Progenitor cell of endocrine pancreas (in vitro differentiated cells): ENCODE measurements at regions not wholly inside any gene's neighbourhood (a gene's known extent, or its start where the extent isn't known, plus 50 kb on each side); places are given as distances from the start of the nearest gene placed in this dataset.

ENCODE experiments used
- DNase-seq: peaks from one replicate; pipeline ENCODE4 v3.0.0; 2021; ENCODE audit warnings: low spot score; ENCODE audit not compliant: unreplicated experiment
- H3K27ac Mint-ChIP-seq: 2 replicates; pipeline ENCODE4 v1.8.0; 2021; ENCODE audit warnings: mild to moderate bottlenecking, moderate library complexity, mixed read lengths
- H3K27me3 Mint-ChIP-seq: 2 replicates; pipeline ENCODE4 v1.8.0; 2021; ENCODE audit warnings: mixed read lengths
- H3K36me3 Mint-ChIP-seq: 2 replicates; pipeline ENCODE4 v1.8.0; 2022; ENCODE audit warnings: mixed read lengths; ENCODE audit not compliant: insufficient read depth
- H3K4me1 Mint-ChIP-seq: 2 replicates; pipeline ENCODE4 v1.8.0; 2021; ENCODE audit warnings: low read depth, mixed read lengths
- H3K4me3 Mint-ChIP-seq: 2 replicates; pipeline ENCODE4 v1.8.0; 2021; ENCODE audit warnings: low read depth, mild to moderate bottlenecking, moderate library complexity, mixed read lengths
- H3K9me3 Mint-ChIP-seq: 2 replicates; pipeline ENCODE4 v1.8.0; 2021; ENCODE audit warnings: low read depth, mixed read lengths
- CTCF ChIP-seq: fragments of 200-600 bp; sonication (generic); IDR thresholded peaks from one replicate; pipeline ENCODE4 v1.5.0; 2021; ENCODE audit warnings: antibody characterized with exemption, mild to moderate bottlenecking; ENCODE audit not compliant: unreplicated experiment

- H3K4me1 Mint-ChIP-seq: peaks cover 4% of the 10 kb centered on the region
- no peak for DNase-seq
- TF ChIP-seq CTCF: no peak
- peaks cover 5% of the 10 kb centered on the region for H3K9me3 Mint-ChIP-seq
- H3K27ac Mint-ChIP-seq: no peak overlapping the region
- H3K27me3 Mint-ChIP-seq: no peaks in the 10 kb centered on the region
- H3K36me3 Mint-ChIP-seq: no peaks in the 10 kb centered on the region
- H3K4me3 Mint-ChIP-seq: no peak overlapping the region
These were observed 300.2 kb upstream of the SYNCRIP start for GRCh38 chr6:85942844-85943243.

- TF ChIP-seq CTCF: no peak
- no peaks in the 10 kb centered on the region for H3K4me1 Mint-ChIP-seq
- no peak overlapping the region for H3K27ac Mint-ChIP-seq
- no peaks in the 10 kb centered on the region for H3K36me3 Mint-ChIP-seq
- H3K27me3 Mint-ChIP-seq: no peaks in the 10 kb centered on the region
- H3K4me3 Mint-ChIP-seq: no peak overlapping the region
- peaks cover 24% of the 10 kb centered on the region for H3K9me3 Mint-ChIP-seq
- no peak for DNase-seq
These were observed 294.2 kb upstream of the SYNCRIP start for GRCh38 chr6:85936916-85937315.

- Mint-ChIP-seq H3K36me3 (no peaks in the 10 kb centered on the region), H3K9me3 (peaks cover 13% of the 10 kb centered on the region), H3K4me1 (no peaks in the 10 kb centered on the region), H3K27me3 (no peaks in the 10 kb centered on the region), H3K4me3 (no peak overlapping the region), H3K27ac (no peak overlapping the region)
- DNase-seq: peak; percentile 14
- TF ChIP-seq CTCF: peak; percentile 75
These were observed 280.3 kb upstream of the SYNCRIP start for GRCh38 chr6:85923013-85923430.

GRCh38 chr6:85920782-85921181 is 278.1 kb upstream of the SYNCRIP start:
- H3K9me3 Mint-ChIP-seq: peaks cover 12% of the 10 kb centered on the region
- no peaks in the 10 kb centered on the region for H3K27me3 Mint-ChIP-seq
- no peak overlapping the region for H3K27ac Mint-ChIP-seq
- H3K4me1 Mint-ChIP-seq: no peaks in the 10 kb centered on the region
- TF ChIP-seq CTCF: no peak
- no peak for DNase-seq
- H3K36me3 Mint-ChIP-seq: no peaks in the 10 kb centered on the region
- no peak overlapping the region for H3K4me3 Mint-ChIP-seq

GRCh38 chr6:85917522-85917921 is 274.8 kb upstream of the SYNCRIP start:
- no peak for TF ChIP-seq CTCF
- H3K4me3 Mint-ChIP-seq: no peak overlapping the region
- H3K36me3 Mint-ChIP-seq: no peaks in the 10 kb centered on the region
- H3K4me1 Mint-ChIP-seq: no peaks in the 10 kb centered on the region
- no peaks in the 10 kb centered on the region for H3K9me3 Mint-ChIP-seq
- no peak for DNase-seq
- H3K27ac Mint-ChIP-seq: no peak overlapping the region
- no peaks in the 10 kb centered on the region for H3K27me3 Mint-ChIP-seq
